ENCODE measurements at regions not wholly inside any gene's neighbourhood (a gene's known extent, or its start where the extent isn't known, plus 50 kb on each side); places are given as distances from the start of the nearest gene placed in this dataset.

DNA sequence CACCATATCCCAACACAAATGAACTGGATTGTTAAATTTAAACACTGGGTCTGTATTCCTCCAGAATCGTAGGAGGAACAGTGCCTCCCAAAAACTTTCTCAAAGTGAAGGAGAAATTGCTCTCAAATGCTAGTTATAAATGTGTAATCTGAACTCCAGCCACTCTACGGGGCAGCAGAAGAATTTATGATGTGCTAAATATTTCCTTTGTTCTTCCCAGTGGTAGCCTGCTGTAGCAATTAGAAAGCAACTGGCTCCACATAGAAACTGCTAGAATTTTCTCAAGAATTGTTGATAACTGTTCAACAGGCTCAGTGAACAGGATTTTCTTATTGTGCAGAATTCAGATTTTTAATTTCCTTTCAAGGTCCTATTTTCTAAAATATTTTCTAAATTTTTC lies 49.8 kb upstream of the EYA4 start:
- no peak for DNase-seq
